ENCODE measurements at regions not wholly inside any gene's neighbourhood (a gene's known extent, or its start where the extent isn't known, plus 50 kb on each side); places are given as distances from the start of the nearest gene placed in this dataset.

DNA sequence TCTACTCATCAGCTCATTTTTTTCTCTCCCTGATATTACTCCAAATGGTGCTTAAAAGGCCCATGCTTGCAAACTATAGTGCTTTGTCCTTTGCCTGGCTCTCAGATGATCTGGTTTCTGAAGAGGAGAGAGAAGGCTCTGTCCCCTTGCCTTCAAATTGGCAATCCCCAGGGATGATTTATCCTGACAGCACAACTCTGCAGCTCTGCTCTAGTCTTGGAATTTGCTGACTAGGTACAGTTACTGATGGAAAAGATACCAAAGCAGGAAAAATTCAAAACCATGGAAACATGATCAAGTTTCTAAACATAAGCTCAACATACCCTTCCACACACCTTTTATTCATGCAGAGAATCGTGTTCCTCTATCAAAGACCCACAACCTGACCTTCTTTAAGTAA lies 106.7 kb upstream of the CADPS start:
- no peak for DNase-seq

DNA sequence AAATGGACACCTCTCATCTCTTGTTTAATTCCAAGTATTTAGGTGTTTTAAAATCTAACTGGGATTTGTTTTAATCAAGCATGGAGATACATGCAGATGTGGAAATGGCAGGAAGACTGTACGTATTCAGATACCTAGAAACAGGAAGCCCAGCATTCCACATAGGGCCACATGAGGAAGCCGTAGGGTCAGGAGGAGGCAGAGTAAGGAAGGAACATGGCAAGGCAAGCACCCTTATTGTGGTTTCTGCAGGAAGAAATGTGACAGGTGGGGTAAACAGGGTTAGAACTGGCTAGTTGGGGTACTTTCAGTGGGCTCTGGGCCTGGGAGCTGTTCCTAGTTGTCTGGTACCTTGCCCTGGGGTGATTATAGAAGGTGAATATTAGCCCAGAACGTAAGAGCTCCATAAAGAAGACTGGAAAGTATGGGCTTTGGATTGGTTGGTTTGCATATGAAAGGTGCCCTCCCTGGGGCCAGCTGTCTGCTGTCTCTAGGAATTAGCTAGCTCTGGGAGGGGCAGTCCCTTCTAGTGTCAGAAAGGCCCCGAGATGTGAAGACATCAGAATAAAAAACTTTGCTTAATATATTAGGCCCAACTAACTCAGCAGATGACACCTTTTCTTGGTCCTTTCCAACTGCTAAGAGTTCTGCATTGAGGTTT lies 107.7 kb upstream of the CADPS start:
- DNase-seq, result no peak

DNA sequence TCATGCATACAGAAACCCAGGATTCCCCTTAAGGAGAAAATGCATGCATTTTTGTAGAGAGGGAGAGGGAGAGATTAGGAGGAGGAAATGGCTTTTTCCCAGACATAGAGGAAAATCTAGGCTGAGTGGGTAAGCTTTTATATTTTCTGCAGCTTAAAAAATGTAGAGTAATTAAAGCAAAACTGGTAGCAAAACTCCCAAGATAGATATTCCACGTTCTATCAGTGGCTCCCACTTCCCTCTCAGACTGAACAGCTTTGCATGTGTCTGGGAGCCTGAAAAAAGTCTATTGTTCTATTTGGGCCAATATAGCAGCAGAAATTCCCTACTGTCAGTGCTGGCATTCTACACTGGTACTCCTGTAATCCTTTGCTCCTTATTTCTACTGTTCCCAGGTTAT lies 110.8 kb upstream of the CADPS start:
- DNase-seq, result no peak

DNA sequence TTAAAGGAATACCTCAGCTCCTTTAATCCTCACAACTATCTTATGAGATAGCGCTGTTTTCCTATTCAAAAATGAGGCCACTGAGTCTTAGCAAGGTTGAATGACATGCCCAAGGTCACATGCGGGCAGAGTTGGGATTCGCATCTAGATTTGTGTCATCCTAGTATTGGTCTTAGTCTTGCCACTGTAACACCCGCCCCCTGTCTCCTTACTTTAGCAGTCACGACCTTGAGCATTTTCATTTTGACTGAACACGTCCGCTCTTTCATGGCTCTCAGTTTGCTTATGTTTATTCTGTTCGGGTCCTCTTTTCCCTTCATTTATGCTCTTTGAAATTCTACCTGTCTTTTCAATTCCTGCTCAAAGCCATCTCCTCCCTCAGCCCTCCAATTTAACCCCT lies 112.5 kb upstream of the CADPS start:
- DNase-seq, result no peak

DNA sequence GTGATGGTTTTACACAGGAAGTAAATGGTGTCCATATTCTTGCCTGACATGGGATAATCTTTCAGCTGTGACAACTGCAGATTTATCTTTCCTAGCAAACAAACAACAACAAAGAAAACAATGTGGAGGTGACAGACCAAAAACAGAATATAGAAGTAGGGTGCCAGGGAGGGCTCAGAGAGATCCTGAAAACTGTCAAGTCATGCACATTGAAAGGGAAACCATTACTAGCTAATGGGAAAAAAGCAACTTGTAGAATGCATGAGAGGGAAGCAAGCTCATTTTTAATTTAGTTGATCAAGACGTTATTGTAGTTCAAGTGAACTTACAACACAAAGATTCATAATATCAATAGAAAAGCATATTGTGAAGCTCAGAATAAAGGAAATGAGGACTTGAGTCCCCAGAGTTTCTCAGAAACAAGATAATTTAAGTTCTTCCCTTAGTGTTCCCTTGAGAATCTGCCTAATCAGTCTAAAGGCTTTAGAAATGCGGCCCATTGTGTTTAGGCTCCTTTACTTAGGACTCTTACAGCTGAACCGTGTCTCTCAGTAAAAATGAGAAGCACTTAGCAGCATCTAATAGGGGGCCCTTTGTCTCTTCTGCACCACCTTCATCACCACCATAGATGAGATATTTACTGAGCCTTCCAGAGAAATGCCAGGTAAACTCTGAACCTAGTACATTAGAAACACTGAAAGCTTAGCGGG lies 115.6 kb upstream of the CADPS start:
- no peak for DNase-seq

DNA sequence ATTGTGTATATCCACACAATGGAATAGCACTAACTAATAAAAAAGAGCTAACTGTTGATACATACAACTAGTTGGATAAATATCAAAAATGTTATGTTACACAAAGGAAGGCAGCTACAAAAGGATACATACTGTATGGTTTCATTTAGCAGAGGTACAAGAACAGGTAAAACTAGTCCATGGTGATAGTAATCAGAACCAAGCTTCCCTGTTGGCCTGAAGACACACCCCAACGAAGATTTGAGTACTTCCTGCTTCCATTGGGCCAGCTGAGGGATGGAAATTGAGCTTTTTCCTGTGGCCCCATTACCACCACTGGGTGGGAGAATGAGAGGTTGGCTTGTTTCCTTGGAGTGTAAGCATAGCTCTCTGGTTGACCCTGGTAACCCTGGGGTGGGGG lies 117.3 kb upstream of the CADPS start:
- DNase-seq, result no peak

DNA sequence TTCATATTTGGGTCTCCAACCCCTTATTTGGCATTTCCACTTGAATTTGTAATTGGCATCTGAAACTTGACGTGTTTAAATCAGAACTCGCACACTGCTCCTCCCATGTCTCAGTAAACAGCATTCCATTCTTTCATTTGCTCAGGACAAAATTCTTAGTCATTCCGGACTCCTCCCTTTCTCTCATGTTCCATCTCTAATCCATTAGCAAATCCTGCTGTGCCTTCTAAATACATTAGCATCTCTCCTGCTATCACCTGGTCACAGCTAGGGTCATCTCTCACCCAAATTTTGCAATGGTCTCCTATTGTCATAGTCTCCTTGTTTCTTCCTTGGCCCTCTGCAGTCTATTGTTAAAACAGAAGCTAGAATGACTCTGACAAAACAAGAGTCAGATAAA lies 119.9 kb upstream of the CADPS start:
- no peak for DNase-seq

DNA sequence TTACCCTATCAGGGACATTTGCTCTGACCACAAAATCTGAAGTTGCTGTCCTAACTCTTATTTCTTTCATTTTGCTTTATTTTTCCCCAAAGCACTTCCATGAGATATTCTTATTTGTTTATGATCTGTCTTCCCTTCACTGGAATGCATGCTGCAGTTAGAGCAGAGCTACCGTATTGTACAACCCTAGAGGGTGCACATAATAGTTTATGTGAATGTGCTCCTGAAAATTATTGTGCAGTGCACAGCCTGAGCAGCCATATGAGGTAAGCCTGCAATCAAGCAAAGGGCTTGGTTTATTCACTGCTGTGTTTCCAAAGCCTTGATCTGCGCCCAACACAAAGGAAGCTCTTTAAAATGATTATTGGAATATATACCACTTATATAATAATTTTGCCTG lies 120.3 kb upstream of the CADPS start:
- DNase-seq, result no peak

DNA sequence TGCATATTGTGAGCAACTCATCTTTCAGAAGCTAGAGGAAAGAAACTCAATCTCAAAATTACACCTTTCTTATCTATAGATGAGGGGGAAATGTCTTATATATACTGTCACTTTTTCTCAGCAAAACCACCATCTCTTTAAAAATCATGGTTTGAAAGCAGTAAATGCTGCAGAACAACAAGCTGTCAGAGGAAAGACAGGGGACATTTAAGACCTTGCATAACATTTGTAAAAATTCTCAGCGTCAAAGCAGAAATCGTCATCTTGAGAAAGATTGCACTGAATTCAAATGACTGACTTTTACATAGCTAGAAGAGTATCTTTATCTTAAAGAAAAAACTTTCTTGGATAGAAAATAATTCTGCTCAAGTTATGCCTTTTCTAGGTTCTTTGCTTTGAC lies 122.2 kb upstream of the CADPS start:
- no peak for DNase-seq

DNA sequence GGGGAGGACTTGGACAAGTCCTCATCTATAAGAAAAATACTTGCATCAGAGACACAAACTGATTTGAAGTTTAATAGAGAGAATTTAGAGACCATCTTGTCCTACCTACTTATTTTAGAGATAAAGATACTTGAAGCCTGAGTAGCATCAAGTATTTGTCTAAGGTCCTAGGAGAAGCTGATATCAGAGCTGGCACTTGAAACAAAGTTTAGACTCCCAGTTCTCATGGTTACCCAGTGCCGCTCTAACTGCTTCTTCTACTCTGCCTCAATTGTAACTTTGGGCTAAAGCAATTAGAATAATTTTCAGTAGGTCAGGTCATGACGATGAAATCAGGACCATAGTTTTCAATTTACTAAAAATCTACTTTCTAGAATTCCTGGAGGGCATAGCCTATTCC lies 123.9 kb upstream of the CADPS start:
- DNase-seq, result no peak

DNA sequence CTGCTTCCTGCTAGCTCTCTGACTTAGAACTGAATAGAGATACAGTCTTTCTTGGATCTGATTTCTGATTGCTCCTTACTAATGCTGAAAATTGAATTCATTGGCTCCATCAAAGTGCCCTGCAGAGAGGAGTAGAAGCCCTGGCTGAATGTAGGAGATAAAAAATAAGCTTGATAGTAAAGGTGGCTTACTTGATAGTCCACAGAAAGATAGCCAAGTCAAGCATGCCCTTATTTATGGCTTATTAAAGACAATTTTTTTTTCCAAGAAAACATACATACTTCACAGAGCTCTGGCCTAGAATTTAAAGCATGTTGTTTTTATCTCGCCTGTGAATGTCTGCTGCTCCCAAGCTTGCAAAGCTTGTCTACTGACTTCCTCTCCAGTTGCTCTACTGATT lies 124.6 kb upstream of the CADPS start:
- no peak for DNase-seq

DNA sequence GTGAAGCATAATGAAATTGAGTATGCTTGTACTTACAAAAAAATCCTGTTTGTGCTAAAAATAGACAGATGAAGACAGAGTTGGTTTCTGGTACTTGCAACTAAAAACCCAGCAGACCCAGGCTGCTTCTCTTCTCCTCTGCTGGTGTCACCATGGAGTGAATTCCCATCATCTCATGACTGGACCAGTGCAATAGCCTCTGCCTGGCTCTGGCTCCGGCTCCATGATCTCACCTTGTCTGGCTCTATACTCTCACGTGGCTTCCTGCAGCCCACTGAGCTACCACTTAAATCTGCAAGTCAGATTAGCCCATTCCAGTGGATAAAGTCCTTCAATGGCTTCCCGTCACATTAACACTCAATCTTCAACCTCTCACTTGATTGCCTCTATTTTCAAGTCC lies 129.2 kb upstream of the CADPS start:
- no peak for DNase-seq

DNA sequence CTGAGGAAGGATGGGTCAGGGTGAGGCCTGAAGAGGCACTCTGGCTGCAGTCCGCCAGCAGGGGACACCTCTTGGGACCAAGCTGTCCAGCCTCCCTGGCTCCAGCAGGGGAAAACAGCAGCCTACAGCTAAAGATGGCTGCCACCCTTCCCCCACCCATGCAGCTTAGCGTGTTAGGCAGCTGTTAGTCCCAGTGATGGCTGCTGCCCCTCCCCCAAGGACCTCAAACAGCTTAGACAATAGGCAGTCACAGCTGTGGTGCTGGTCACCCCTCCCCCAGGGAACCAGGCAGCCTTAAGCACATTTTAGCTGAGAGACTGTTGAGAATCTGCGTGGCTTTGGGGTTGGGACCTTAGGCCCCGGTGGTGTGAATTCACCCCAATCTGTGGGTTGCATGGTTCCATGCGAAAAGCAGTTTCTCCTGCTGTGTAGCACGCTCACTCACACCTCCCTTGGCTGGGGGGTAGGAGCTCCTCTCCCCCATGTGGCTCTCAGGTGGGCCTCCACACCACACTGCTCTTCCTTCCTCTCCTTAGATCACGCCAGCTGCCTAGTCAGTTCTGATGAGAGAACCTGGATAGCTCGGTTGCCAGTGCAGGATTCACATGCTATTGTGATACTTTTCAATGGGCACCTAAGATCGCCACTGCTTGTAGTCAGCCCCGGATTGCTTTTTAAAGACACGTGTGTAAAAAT lies 140.5 kb upstream of the CADPS start:
- DNase-seq, result no peak

DNA sequence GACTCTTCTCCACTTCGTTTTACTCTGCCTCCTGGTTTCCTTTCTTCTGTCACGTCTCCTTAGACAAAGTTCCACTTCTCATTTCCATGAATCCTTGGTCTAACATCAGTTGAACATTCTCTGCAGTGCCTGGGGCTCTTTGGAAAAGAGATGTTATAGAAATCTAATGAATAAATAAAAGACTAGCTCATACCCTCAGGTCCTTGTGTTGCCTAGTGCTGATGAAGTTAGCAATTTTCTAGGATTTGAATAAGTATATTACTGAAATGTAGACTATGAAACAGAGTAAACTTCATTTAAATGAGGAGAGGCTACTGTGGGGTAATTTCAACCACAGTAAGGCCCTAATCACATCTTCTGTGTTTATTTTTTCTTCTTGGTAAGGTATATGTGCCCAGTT lies 146.9 kb upstream of the CADPS start:
- no peak for DNase-seq

DNA sequence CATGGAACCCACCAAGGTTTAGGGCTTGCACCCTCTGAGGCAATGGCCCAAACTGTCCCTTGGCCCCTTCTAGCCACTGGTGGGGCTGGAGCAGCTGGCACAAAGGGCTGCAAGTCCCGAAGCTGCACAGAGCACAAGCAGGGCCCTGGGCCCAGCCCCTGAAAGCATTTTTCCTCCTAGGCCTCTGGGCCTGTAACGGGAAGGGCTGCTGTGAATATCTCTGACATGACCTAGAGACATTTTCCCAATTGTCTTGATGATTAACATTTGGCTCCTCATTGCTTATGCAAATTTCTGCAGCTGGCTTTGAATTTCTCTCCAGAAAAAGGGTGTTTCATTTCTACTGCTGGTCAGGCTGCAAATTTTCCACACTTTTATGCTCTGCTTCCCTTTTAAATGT lies 151.5 kb upstream of the CADPS start:
- DNase-seq, result no peak

DNA sequence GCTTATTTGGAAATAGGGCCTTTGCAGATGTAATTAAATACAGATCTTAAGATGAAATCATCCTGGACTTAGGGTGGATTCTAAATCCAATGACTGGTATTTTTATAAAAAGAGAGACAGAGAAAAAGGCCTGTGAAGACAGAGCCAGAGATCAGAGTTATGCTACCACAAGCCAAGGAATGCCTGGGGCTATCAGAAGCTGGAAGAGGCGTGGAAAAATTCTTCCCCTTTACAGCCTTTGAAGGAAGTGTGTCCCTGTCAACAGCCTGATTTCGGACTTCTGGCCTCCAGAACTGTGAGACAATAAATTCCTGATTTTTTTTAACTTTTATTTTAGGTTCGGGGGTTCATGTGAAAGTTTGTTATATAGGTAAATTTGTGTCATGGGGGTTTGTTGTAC lies 154.1 kb upstream of the CADPS start:
- DNase-seq, result no peak

DNA sequence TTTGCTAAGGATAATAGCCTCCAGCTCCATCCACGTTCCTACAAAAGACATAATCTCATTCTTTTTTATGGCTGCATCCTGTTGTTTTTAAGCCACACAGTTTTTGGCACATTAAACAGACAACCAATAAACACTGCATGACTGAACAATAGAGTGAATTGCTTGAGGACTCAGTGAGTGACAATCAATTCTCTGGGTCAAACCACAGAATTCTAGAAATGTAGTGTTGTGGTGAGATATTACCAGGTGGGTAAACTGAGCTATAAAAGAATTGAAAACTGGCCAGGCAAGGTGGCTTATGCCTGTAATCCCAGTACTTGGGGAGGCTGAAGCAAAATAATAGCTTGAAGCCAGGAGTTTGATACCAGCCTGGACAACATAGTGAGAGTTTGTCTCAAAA lies 154.7 kb upstream of the CADPS start:
- no peak for DNase-seq

DNA sequence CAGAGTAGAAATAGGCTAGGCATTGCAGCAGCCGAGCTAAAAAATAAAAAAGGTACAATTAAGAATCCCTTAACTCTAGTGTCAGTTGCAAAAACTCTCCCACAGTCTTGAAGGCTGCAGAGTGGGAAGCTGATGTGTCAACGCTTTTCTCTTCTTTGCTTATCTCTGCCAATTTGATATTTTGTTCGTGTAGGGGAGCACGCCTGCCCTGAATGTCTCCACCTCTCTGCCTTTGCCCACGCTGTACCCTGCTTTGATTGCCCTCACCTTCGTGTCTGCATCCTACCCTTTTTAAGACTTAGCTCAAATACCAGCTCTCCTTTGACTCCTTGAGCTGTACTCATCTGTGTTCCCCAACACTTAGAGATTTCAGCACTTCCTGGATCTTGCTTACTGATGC lies 155.4 kb upstream of the CADPS start:
- DNase-seq, result no peak

DNA sequence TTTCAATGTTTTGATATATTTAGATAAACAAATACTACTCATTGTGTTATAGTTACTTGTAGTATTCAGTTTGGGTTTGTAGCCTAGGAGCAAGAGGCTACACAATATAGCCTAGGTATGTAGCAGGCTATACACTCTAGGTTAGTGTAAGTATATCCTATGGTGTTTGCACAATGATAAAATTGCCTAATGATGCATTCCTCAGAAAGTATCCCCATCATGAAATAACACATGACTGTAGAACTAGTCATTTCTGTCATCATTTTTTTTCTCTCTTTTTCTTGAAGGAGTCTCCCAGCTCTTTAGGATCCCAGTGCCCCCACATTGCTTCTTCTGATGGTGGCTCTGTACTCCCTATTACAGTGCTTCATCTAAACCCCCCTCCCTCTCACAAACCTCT lies 157.7 kb upstream of the CADPS start:
- DNase-seq, result no peak

DNA sequence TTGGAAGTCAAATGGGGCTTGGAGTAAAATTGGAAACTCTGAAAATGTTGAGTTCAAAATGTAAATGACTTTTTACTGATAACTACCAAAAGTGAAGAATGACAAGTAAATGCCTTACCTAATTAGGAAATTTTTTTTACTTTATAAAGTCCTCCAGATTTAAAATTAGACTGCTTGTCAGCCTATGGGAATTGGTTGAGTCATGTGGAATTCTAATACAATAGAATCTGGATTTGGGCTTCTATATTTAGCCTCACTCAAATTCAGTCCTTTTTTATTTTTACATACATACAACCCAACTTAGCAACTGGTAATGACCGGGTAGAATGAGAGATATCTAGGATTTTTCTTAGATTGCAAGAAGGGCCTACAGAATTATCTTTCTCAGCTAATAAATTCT lies 158.9 kb upstream of the CADPS start:
- DNase-seq, result no peak

DNA sequence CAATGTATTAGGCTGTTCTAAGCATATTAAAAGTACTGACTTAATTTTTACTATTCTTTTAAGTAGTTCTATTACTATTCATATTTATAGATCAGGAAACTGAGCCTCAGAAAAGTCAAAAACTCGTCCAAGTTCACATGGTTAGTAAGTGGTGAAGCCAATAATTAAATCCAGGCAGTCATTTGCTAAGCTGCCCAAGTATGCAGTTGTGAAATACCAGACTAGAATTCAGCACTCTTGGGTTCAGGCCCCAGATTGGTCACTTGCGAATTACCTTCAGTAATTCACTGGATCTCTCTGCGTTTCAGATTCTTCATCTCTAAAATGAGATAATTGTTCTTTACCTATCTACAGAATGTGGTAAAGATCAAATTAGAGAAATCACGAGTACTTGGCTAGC lies 161.9 kb upstream of the CADPS start:
- no peak for DNase-seq

DNA sequence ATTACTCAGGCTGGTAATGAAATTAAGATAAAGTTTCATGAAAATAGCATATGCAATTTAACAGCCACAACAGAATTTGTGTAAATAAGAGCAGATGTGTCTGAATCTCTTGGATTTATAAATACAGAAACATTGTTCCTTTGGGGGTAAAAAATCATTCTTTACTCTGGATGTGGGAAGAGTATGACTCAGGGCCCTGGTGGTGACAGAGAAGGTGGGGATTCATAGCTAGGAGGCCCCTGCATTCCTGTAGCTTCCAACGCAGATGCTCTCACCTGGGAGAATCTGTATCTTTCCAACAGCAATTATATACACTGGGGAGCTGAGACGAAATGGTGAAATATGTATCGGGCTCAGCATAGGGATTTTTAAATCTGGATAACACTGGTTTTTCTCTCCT lies 167.6 kb upstream of the CADPS start:
- DNase-seq, result no peak

DNA sequence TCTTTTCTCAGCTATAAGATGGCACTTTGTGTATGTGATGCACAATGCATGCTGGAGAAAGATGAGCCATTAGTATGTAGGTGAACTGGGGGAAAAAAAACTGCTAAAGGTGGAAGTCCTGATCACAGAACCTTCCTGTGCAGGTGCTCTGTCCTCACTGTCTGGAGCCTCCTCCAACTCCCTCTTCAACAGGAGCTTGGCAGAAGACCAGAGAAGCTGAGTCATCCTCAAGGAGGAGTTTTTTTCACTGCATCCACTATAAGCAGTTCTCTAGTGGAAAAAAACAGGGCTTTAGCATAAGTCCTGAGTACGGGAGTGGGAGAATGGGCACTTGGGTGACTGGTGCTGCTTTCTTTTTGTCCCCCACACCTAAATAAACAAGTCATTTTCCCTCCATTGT lies 168.4 kb upstream of the CADPS start:
- DNase-seq, result no peak

DNA sequence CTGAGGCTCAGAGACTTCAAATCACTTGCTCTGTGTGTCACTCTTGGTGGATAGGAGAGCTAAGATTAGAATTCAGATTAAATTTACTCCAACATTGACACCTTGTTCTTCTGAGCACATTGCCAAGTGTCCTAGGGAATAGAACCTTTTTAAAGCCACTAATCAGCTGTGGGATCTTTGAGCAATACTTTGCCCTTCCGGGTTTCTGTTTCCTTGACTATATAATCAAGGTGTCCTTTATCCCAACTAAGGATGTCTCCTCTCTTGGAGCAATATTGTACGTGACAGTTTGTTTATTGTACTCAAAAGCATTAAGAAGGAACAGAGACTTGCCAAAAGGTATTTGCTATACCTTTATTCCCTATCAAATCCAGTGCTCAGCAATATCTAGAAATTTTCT lies 170.9 kb upstream of the CADPS start:
- no peak for DNase-seq

Measured in right kidney (tissue), 1 donor.